HepG2 (cell line): ENCODE measurements at regions not wholly inside any gene's neighbourhood (a gene's known extent, or its start where the extent isn't known, plus 50 kb on each side); places are given as distances from the start of the nearest gene placed in this dataset.

Experiments used
- ATAC-seq: fragments of 200-7000 bp; cut with Tn5 transposase; 3 replicates; pipeline ENCODE4 v1.9.1; 2020; ENCODE audit warnings: mild to moderate bottlenecking, moderate library complexity
- BruUV-seq: library from RNA; stranded (reverse); fragments of 400-500 nt; replicated peaks from 2 replicates; lab custom pipeline; 2021; lab: Mats Ljungman, UMichigan
- CTCF ChIA-PET: fragments of 300-600 bp; formaldehyde crosslinking; extraction: SDS; loops from one replicate; lab custom pipeline; 2021; ENCODE audit warnings: low total read pairs, inconsistent platforms, low intra/inter-chr PET ratio; lab: Yijun Ruan, JAX
- POLR2A ChIA-PET: fragments of 350-600 bp; sonication (Branson Sonifier 250); formaldehyde crosslinking; loops from one replicate; lab custom pipeline; 2020; ENCODE audit warnings: antibody characterized with exemption, inconsistent platforms; lab: Yijun Ruan, JAX
- DNase-seq: peaks from one replicate; pipeline ENCODE4 v3.0.0-alpha.2; 2015; ENCODE audit warnings: low spot score
- FAIRE-seq: peaks from 3 replicates; lab custom pipeline; 2011; peaks lifted over from hg19 to GRCh38; lab: Jason Lieb, UNC
- H2AFZ ChIP-seq: one replicate; pipeline ENCODE4 v1.6.1; 2011; ENCODE audit warnings: low read length, inconsistent platforms
- H3K27ac ChIP-seq: fragments of 300-600 bp; 3 replicates; pipeline ENCODE4 v1.8.0; 2011; ENCODE audit warnings: mixed run types, mild to moderate bottlenecking, mixed read lengths, low read length, inconsistent platforms; ENCODE audit not compliant: insufficient read depth; ENCODE audit errors: extremely low read length
- H3K27me3 ChIP-seq, 2 experiments: fragments of 200-600 bp in 1 of 2; 2 replicates in 1 of 2; 3 replicates in 1 of 2; pipeline versions ENCODE4 v1.6.0 to v1.8.0; 2011; ENCODE audit warnings: low read length in 2 of 2, mild to moderate bottlenecking in 2 of 2, moderate library complexity in 2 of 2, inconsistent platforms in 1 of 2; ENCODE audit not compliant: insufficient read depth in 2 of 2, control insufficient read depth in 1 of 2
- H3K36me3 ChIP-seq, 2 experiments: fragments of 200-600 bp in 1 of 2; replicated peaks in 1 of 2; 2 replicates in 1 of 2; 3 replicates in 1 of 2; pipeline versions ENCODE4 v1.5.1 to v1.8.0; 2011; ENCODE audit warnings: low read length in 2 of 2, inconsistent platforms in 1 of 2; ENCODE audit not compliant: insufficient read depth in 2 of 2, control insufficient read depth in 1 of 2
- H3K4me1 ChIP-seq: 2 replicates; pipeline ENCODE4 v1.5.1; 2012; ENCODE audit warnings: low read length, inconsistent platforms; ENCODE audit not compliant: insufficient read depth
- H3K4me2 ChIP-seq: 2 replicates; pipeline ENCODE4 v1.6.0; 2011; ENCODE audit warnings: low read depth, low read length, inconsistent platforms
- H3K4me3 ChIP-seq, 3 experiments: fragments of 200-600 bp in 1 of 3; sonication (generic), shearing (Covaris generic) in 1 of 3; replicated peaks in 1 of 3; 2 replicates each; pipeline ENCODE4 v1.5.1; 2011 to 2016; ENCODE audit warnings: low read length in 3 of 3, inconsistent platforms in 2 of 3, low read depth in 2 of 3, mild to moderate bottlenecking in 2 of 3, control low read depth in 1 of 3, mixed read lengths in 1 of 3; ENCODE audit not compliant: insufficient read depth in 1 of 3
- H3K79me2 ChIP-seq: one replicate; pipeline ENCODE4 v1.6.1; 2011; ENCODE audit warnings: low read length, inconsistent platforms; ENCODE audit not compliant: insufficient read depth
- H3K9ac ChIP-seq: 2 replicates; pipeline ENCODE4 v1.6.0; 2011; ENCODE audit warnings: mild to moderate bottlenecking, low read depth, low read length, inconsistent platforms; ENCODE audit not compliant: insufficient read depth
- H3K9me3 ChIP-seq: 2 replicates; pipeline ENCODE4 v1.5.1; 2012; ENCODE audit warnings: mild to moderate bottlenecking, low read length
- H4K20me1 ChIP-seq: 2 replicates; pipeline ENCODE4 v1.6.0; 2011; ENCODE audit warnings: inconsistent platforms, mild to moderate bottlenecking, low read length, moderate library complexity; ENCODE audit not compliant: insufficient read depth
- ETV6 ChIP-seq: sonication (generic); formaldehyde crosslinking; conservative IDR thresholded peaks from 2 replicates; pipeline ENCODE4 v1.4.0; 2020; ENCODE audit warnings: missing genetic modification reagents
- MTA3 ChIP-seq: sonication (generic); formaldehyde crosslinking; IDR thresholded peaks from 2 replicates; pipeline ENCODE4 v1.4.0; 2020; ENCODE audit warnings: missing genetic modification reagents
- YY1 ChIP-seq: IDR thresholded peaks from 2 replicates; pipeline ENCODE4 v1.6.1; 2011; ENCODE audit warnings: low read length, low read depth, moderate library complexity, mild to moderate bottlenecking; ENCODE audit not compliant: insufficient read depth, insufficient replicate concordance
- ZNF256 ChIP-seq: sonication (generic); formaldehyde crosslinking; conservative IDR thresholded peaks from 2 replicates; pipeline ENCODE4 v1.4.0; 2020; ENCODE audit warnings: missing genetic modification reagents
- in situ Hi-C: cut with HindIII; loops from 2 replicates; pipeline ENCODE4 v1.10.0; 2017; ENCODE audit warnings: low pct_unique_long_range_greater_than_20kb; ENCODE audit not compliant: extremely low pct_ligation_motif_present
- intact Hi-C: fragments of 100-400 bp; cut with micrococcal nuclease; formaldehyde crosslinking; loops from one replicate; pipeline ENCODE4 v1.10.0; 2022; ENCODE audit not compliant: unreplicated experiment
- TF ChIP-seq, protein P1 (sequence below): sonication (generic); formaldehyde crosslinking; IDR thresholded peaks from 2 replicates; pipeline ENCODE4 v1.4.0; 2020; ENCODE audit warnings: mild to moderate bottlenecking, missing genetic modification reagents
- TF ChIP-seq, protein P2 (sequence below): sonication (generic); formaldehyde crosslinking; IDR thresholded peaks from 2 replicates; pipeline ENCODE4 v1.8.1; 2023; ENCODE audit warnings: mild to moderate bottlenecking, missing genetic modification reagents, borderline replicate concordance
- TF ChIP-seq, protein P3 (sequence below): sonication (generic); formaldehyde crosslinking; IDR thresholded peaks from 2 replicates; pipeline ENCODE4 v1.4.0; 2020; ENCODE audit warnings: mild to moderate bottlenecking, missing genetic modification reagents, borderline replicate concordance
- TF ChIP-seq, protein P4 (sequence below): sonication (generic); formaldehyde crosslinking; IDR thresholded peaks from 2 replicates; pipeline ENCODE4 v1.5.0; 2020; ENCODE audit warnings: missing genetic modification reagents

DNA sequence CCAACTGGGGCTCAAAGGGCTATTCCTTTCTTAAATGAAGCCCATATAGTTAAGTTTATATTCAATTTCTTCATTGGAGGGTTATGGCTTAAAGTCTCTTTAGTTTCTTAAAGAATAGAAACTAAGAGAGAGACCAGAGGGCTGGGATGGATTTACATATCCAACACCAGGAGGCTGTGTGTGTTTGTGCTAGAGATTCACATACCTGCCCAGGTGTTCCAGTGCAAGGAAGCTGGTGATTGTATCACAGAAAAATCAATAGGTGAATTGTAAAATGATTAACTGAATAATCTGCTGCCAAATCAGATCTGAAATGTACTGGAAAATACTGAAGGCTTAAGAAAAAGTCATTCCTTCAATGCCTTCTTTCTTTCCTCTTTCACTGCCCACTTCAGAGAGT, 148.2 kb upstream of the BDNF start (continued):
- TF ChIP-seq, protein P1, sequence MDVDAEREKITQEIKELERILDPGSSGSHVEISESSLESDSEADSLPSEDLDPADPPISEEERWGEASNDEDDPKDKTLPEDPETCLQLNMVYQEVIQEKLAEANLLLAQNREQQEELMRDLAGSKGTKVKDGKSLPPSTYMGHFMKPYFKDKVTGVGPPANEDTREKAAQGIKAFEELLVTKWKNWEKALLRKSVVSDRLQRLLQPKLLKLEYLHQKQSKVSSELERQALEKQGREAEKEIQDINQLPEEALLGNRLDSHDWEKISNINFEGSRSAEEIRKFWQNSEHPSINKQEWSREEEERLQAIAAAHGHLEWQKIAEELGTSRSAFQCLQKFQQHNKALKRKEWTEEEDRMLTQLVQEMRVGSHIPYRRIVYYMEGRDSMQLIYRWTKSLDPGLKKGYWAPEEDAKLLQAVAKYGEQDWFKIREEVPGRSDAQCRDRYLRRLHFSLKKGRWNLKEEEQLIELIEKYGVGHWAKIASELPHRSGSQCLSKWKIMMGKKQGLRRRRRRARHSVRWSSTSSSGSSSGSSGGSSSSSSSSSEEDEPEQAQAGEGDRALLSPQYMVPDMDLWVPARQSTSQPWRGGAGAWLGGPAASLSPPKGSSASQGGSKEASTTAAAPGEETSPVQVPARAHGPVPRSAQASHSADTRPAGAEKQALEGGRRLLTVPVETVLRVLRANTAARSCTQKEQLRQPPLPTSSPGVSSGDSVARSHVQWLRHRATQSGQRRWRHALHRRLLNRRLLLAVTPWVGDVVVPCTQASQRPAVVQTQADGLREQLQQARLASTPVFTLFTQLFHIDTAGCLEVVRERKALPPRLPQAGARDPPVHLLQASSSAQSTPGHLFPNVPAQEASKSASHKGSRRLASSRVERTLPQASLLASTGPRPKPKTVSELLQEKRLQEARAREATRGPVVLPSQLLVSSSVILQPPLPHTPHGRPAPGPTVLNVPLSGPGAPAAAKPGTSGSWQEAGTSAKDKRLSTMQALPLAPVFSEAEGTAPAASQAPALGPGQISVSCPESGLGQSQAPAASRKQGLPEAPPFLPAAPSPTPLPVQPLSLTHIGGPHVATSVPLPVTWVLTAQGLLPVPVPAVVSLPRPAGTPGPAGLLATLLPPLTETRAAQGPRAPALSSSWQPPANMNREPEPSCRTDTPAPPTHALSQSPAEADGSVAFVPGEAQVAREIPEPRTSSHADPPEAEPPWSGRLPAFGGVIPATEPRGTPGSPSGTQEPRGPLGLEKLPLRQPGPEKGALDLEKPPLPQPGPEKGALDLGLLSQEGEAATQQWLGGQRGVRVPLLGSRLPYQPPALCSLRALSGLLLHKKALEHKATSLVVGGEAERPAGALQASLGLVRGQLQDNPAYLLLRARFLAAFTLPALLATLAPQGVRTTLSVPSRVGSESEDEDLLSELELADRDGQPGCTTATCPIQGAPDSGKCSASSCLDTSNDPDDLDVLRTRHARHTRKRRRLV, result no peak
- no peak for TF ChIP-seq ZNF256 (CRISPR knock-in tag)
- TF ChIP-seq, protein P2, sequence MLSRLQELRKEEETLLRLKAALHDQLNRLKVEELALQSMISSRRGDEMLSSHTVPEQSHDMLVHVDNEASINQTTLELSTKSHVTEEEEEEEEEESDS (CRISPR knock-in tag), result no peak
- TF ChIP-seq ETV6 (CRISPR knock-in tag), result no peak

DNA sequence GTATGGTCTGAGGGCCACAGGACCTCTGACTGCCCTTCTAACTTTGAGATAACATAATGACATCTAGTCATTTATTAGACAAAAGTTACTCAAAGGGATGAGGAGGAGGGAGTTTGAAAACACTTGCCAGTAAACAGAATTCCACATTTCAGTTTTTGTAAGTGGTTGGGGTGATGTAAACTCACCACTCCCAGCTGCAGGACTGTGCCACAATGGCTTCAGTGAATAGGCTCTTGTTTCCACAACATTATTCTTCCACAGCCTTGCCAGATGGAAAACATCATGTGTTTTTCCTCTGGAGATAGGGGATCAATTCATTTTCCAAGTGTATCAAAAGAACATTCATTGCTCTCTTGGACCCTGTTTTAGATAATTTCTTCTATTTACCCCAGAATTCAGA, 147.2 kb upstream of the BDNF start:
- no peak overlapping the region for H3K4me2 ChIP-seq
- ChIA-PET CTCF (no interaction called here), POLR2A (no interaction called here)
- H3K79me2 ChIP-seq, result no peaks in the 10 kb centered on the region
- intact Hi-C loops, result no loop called here
- H3K4me3 ChIP-seq, result no peak overlapping the region
- TF ChIP-seq MTA3, result no peak
- TF ChIP-seq, protein P3, sequence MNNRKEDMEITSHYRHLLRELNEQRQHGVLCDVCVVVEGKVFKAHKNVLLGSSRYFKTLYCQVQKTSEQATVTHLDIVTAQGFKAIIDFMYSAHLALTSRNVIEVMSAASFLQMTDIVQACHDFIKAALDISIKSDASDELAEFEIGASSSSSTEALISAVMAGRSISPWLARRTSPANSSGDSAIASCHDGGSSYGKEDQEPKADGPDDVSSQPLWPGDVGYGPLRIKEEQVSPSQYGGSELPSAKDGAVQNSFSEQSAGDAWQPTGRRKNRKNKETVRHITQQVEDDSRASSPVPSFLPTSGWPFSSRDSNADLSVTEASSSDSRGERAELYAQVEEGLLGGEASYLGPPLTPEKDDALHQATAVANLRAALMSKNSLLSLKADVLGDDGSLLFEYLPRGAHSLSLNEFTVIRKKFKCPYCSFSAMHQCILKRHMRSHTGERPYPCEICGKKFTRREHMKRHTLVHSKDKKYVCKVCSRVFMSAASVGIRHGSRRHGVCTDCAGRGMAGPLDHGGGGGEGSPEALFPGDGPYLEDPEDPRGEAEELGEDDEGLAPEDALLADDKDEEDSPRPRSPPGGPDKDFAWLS (CRISPR knock-in tag), result no peak
- no peak for TF ChIP-seq YY1
- TF ChIP-seq, protein P4, sequence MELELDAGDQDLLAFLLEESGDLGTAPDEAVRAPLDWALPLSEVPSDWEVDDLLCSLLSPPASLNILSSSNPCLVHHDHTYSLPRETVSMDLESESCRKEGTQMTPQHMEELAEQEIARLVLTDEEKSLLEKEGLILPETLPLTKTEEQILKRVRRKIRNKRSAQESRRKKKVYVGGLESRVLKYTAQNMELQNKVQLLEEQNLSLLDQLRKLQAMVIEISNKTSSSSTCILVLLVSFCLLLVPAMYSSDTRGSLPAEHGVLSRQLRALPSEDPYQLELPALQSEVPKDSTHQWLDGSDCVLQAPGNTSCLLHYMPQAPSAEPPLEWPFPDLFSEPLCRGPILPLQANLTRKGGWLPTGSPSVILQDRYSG (CRISPR knock-in tag), result no peak
- DNase-seq (no peak), ATAC-seq (no peak), FAIRE-seq (no peak)
- no peak overlapping the region for H3K27ac ChIP-seq
- no peaks in the 10 kb centered on the region for H4K20me1 ChIP-seq
- no peaks in the 10 kb centered on the region for H3K27me3 ChIP-seq
- no peak overlapping the region for H2AFZ ChIP-seq
- H3K9ac ChIP-seq, result no peak overlapping the region
- no peaks in the 10 kb centered on the region for H3K4me1 ChIP-seq
- H3K36me3 ChIP-seq, result no peaks in the 10 kb centered on the region
- in situ Hi-C loops, result no loop called here
- H3K9me3 ChIP-seq, result no peaks in the 10 kb centered on the region
- no TSS peak for BruUV-seq
